A673 (cell line): ENCODE measurements at regions not wholly inside any gene's neighbourhood (a gene's known extent, or its start where the extent isn't known, plus 50 kb on each side); places are given as distances from the start of the nearest gene placed in this dataset.

Experiments used
- CTCF ChIP-seq: fragments of 300-800, 200-600 bp; sonication (generic); conservative IDR thresholded peaks from 2 replicates; pipeline ENCODE4 v1.5.1; 2017; ENCODE audit warnings: low read depth, mild to moderate bottlenecking, antibody characterized with exemption, low read length, moderate library complexity, mixed read lengths
- EZH2 ChIP-seq: fragments of 200-600 bp; sonication (generic); IDR thresholded peaks from 2 replicates; pipeline ENCODE4 v1.6.1; 2017; ENCODE audit warnings: borderline replicate concordance, low read depth, mild to moderate bottlenecking, mixed read lengths, antibody characterized with exemption, low read length; ENCODE audit not compliant: poor library complexity, severe bottlenecking

DNA sequence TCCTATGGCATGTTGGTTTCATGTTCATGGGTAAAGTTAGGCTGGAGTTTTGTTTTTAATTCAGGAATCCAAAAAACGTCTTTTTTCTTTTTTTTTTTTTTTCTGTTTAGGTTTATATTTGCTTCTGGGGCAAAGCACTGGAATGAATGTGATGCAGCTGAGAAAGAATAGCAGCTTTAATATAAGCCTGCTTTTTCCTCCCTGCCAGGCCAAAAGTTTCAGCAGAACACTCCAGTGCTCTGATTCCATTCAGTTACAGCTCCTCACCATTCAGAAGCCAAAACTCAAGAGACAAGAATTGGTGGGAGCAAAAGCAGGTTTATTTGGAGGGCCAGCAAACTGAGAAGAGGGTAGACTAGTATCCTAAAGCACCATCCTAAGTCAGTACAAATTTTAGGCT lies 102.7 kb upstream of the PELI1 start:
- TF ChIP-seq CTCF: no peak
- TF ChIP-seq EZH2: no peak
